ENCODE measurements at regions not wholly inside any gene's neighbourhood (a gene's known extent, or its start where the extent isn't known, plus 50 kb on each side); places are given as distances from the start of the nearest gene placed in this dataset.

- DNase-seq: no peak
Measured at GRCh38 chr15:92565351-92566125, 90.0 kb downstream of the FAM174B start.

DNA sequence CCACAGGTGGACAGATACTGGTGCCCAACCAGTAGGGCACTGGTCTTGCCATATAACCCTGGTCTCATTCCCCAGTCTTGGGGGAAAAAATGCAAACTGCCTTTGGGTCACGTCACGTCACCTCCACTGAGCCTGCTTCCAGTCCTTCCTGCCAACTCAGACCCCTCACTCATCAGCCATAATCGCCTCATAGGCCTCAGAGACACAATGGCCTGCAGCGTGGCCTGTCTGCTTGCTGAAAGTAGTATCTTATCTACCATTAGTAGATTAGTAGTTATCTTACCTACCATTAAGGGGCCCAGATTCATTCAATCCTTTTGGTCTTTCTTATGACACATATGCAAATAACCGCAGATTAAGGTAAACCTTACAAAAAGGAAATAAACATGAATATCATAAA lies 93.8 kb downstream of the FAM174B start:
- no peak for DNase-seq

- no peak for DNase-seq
Measured at GRCh38 chr15:92553317-92553716, 102.3 kb downstream of the FAM174B start.

GRCh38 chr15:92545996-92546395 lies 109.6 kb downstream of the FAM174B start:
- no peak for DNase-seq

DNA sequence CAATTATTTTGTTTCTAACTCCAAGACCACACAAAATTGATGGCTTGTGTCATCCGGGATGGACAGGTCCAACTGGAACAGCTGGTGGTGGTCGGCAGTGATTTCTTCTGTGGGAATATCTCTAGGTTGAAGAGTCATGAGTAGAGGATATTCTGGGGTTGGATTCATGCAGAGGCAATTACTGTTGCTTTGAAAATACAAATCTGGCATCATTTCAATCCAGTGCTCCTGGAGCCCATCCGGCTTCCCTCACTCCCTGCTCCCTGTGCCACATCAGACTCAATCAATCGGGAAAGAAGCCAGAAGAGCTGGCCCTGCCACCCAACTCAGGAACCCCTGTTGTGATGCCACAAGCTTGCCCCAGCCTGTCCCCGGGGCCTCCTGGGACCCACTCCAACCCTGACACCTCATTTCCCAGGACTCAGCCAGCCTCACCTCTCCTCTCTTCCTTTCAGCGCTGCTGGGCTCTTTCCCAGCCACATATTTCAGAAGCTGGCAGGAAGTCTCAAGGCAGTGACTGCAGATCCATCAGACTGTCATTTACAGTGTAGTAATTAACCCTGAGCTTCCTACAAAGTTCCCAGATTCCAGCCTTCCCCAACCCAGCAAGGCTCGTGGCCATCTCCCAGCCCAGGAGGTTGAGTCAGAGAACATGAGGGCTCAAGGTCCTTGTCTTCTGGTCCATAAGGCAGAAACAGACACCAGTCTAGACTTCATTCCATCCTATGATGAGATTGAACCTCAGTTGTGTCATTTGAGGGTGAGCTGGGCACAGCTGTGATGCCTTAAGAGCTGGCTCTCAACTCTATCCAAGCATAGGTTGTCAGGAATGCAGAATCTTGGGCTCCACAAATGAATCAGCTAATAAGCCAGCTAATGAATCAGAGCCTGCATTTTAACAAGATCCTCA lies 114.0 kb downstream of the FAM174B start:
- DNase-seq: no peak

DNA sequence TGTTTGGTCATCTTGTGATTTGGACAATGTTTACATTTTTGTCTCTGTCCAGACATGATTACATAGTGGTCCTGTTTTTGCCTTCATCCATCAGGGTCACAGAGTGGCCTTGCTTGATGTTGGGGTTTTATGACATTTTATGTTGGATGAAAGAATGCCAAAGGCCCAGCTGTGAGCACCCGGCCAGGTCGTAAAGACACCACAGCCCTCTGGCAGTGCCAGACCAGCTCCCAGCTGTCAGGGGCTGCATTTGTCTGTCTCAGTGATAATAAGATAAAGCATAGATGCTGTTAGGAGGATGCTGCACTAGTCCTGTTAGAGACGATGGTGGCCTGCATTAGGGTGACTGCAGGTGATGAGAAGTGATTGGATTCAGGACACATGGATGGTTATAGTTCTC lies 117.5 kb downstream of the FAM174B start:
- DNase-seq: no peak

DNA sequence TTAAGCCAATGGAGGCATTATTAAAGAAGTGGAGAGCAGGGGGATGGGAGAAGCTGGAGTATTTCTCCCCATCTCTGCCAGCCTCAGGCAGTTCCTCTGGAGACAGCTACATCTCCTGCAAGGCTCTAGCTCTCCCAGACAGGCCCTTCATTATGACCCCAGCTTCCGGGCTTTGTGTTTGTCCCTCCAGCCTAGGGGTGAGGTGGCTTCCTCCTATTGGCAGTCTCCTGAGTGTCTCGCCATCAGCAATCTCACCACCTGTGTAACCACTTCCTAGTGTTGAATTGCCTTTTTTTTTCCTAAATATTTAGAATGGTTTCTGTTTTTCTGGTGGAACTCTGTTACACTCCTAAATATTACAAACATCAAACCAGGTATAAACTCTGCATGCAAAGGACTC lies 122.3 kb downstream of the FAM174B start:
- DNase-seq: no peak

DNA sequence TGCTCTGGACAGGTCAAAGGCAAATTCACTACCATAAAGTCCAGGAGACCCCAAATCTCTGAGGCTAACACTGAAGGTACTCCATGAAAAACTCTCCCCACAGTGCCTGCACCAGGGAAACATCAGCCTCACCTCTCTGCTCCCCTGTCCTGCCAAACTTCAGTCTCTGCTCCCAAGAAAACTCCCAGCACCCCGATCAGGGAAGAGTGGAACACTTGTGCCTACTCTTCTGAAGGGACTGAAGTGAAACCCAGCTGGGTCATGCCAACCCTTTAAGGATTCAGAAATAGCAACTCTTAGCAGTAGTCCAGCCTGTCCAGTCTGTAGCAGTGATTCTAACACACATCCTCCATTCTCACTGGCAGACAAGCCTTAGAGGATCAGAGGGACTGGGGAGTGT lies 124.2 kb downstream of the FAM174B start:
- no peak for DNase-seq

DNA sequence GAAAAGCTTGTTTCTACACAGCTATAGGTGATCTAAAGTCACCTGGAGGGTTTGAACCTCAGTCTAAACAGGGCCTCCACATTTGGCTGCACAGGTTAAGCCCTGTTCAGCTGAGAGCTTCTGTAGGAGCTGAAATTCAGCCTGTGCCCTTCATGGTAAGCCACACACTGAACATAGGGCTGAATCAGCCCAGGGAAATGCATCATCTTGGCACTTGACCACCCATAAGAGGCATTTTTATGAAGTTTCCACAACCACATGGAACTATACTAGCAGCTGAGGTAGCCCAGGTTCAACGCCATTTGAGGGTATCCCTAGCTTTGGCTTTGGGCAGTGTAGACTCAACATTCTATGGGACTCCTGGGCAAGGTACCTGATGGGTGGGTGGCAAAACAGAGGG lies 126.8 kb downstream of the FAM174B start:
- DNase-seq: no peak

GRCh38 chr15:92527197-92527596 lies 128.4 kb downstream of the FAM174B start:
- no peak for DNase-seq

DNA sequence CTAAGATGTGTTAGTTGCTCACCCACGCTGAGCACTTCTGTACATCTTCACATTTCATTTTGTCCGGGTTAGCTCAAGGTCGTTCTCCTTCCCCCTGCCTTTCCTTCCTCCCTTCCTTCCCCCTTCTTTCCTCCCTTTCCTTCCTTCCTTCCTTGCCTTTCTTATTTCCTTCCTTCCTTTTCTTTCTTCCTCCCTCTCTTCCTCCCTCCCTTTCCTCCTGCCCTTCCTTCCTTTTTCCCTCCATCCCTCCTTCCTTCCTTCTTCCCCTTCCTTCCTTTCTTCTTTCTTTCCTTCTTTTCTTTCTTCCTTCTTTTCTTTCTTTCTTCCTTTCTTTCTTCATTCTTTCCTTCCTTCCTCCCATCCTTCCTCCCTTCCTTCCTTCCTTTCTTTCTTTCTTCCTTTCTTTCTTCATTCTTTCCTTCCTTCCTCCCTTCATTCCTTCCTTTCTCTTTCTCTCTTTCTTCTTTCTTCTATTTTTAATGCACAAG lies 129.8 kb downstream of the FAM174B start:
- no peak for DNase-seq

- no peak for DNase-seq
Measured at GRCh38 chr15:92524874-92525565, 130.6 kb downstream of the FAM174B start.

- DNase-seq: no peak
Measured at GRCh38 chr15:92524161-92524560, 130.5 kb downstream of the ST8SIA2 start.

- DNase-seq: no peak
Measured at GRCh38 chr15:92523176-92523575, 129.5 kb downstream of the ST8SIA2 start.

- peak; percentile 52 for DNase-seq
Measured at GRCh38 chr15:92521624-92522008, 127.9 kb downstream of the ST8SIA2 start.

GRCh38 chr15:92520914-92521623 lies 127.4 kb downstream of the ST8SIA2 start:
- DNase-seq: no peak

- DNase-seq: no peak
Measured at GRCh38 chr15:92519709-92520108, 126.0 kb downstream of the ST8SIA2 start.

Data from NCI-H510A treated with DMSO at 0.1 percent for 48 hours (cell line).